H9 (cell line): ENCODE measurements at regions not wholly inside any gene's neighbourhood (a gene's known extent, or its start where the extent isn't known, plus 50 kb on each side); places are given as distances from the start of the nearest gene placed in this dataset.

Source experiments
- DNase-seq: peaks from one replicate; pipeline ENCODE4 v3.0.0-alpha.2; 2017
- H2AFZ ChIP-seq: one replicate; pipeline ENCODE4 v1.6.1; 2013; ENCODE audit warnings: mild to moderate bottlenecking, low read length, control low read depth, moderate library complexity
- H2AK5ac ChIP-seq: 2 replicates; pipeline ENCODE4 v1.6.1; 2013; ENCODE audit warnings: low read length, control low read depth, mixed read lengths; ENCODE audit not compliant: insufficient read length
- H2BK120ac ChIP-seq: one replicate; pipeline ENCODE4 v1.6.1; 2013; ENCODE audit warnings: low read depth, mild to moderate bottlenecking, low read length, control low read depth, inconsistent platforms; ENCODE audit not compliant: poor library complexity, severe bottlenecking
- H2BK12ac ChIP-seq: 2 replicates; pipeline ENCODE4 v1.6.1; 2013; ENCODE audit warnings: low read length, control low read depth, mixed read lengths, low read depth; ENCODE audit not compliant: insufficient read length
- H2BK15ac ChIP-seq: 2 replicates; pipeline ENCODE4 v1.6.1; 2013; ENCODE audit warnings: low read depth, low read length, control low read depth
- H2BK20ac ChIP-seq: one replicate; pipeline ENCODE4 v1.6.1; 2013; ENCODE audit warnings: low read depth, mild to moderate bottlenecking, low read length, control low read depth, inconsistent platforms; ENCODE audit not compliant: poor library complexity, severe bottlenecking
- H2BK5ac ChIP-seq: 2 replicates; pipeline ENCODE4 v1.6.1; 2013; ENCODE audit warnings: low read length, control low read depth, mixed read lengths; ENCODE audit not compliant: insufficient read length
- H3K14ac ChIP-seq: 2 replicates; pipeline ENCODE4 v1.6.1; 2013; ENCODE audit warnings: low read length, control low read depth; ENCODE audit not compliant: insufficient read depth
- H3K18ac ChIP-seq: 2 replicates; pipeline ENCODE4 v1.6.1; 2013; ENCODE audit warnings: low read depth, mild to moderate bottlenecking, mixed read lengths, low read length, control low read depth; ENCODE audit not compliant: insufficient read length
- H3K23ac ChIP-seq: 2 replicates; pipeline ENCODE4 v1.6.1; 2013; ENCODE audit warnings: low read length, control low read depth, mixed read lengths, low read depth; ENCODE audit not compliant: insufficient read length
- H3K23me2 ChIP-seq: 2 replicates; pipeline ENCODE4 v1.6.1; 2013; ENCODE audit warnings: low read depth, mild to moderate bottlenecking, mixed read lengths, low read length, control low read depth; ENCODE audit not compliant: insufficient read length, poor library complexity, severe bottlenecking
- H3K27ac ChIP-seq: 2 replicates; pipeline ENCODE4 v1.5.1; 2013; ENCODE audit warnings: low read length, control low read depth, mixed read lengths, low read depth; ENCODE audit not compliant: insufficient read length
- H3K27me3 ChIP-seq: 2 replicates; pipeline ENCODE4 v1.6.1; 2013; ENCODE audit warnings: low read length, control low read depth, inconsistent platforms; ENCODE audit not compliant: insufficient read depth
- H3K4ac ChIP-seq: 2 replicates; pipeline ENCODE4 v1.6.1; 2013; ENCODE audit warnings: low read depth, mild to moderate bottlenecking, control low read depth, inconsistent platforms, low read length, moderate library complexity
- H3K4me1 ChIP-seq: 2 replicates; pipeline ENCODE4 v1.6.1; 2013; ENCODE audit warnings: low read length, control low read depth, inconsistent platforms; ENCODE audit not compliant: insufficient read depth
- H3K4me2 ChIP-seq: 2 replicates; pipeline ENCODE4 v1.6.1; 2013; ENCODE audit warnings: low read length, control low read depth, mixed read lengths; ENCODE audit not compliant: insufficient read length, insufficient read depth
- H3K56ac ChIP-seq: 2 replicates; pipeline ENCODE4 v1.6.1; 2013; ENCODE audit warnings: low read depth, mild to moderate bottlenecking, mixed read lengths, low read length, control low read depth; ENCODE audit not compliant: insufficient read length
- H3K79me1 ChIP-seq: 2 replicates; pipeline ENCODE4 v1.6.1; 2013; ENCODE audit warnings: low read depth, mild to moderate bottlenecking, moderate library complexity, low read length, control low read depth, inconsistent platforms; ENCODE audit not compliant: insufficient read depth, poor library complexity, severe bottlenecking
- H3K79me2 ChIP-seq: 2 replicates; pipeline ENCODE4 v1.6.1; 2013; ENCODE audit warnings: low read length, control low read depth, inconsistent platforms; ENCODE audit not compliant: insufficient read depth
- H3K9ac ChIP-seq: 2 replicates; pipeline ENCODE4 v1.6.1; 2013; ENCODE audit warnings: low read length, control low read depth, mixed read lengths; ENCODE audit not compliant: insufficient read length; ENCODE audit errors: extremely low read depth
- H3K9me3 ChIP-seq: one replicate; pipeline ENCODE4 v1.6.1; 2013; ENCODE audit warnings: low read depth, low read length, inconsistent platforms; ENCODE audit not compliant: control insufficient read depth
- H3T11ph ChIP-seq: one replicate; pipeline ENCODE4 v1.6.1; 2013; ENCODE audit warnings: mild to moderate bottlenecking, low read length, control low read depth, inconsistent platforms
- H4K20me1 ChIP-seq: one replicate; pipeline ENCODE4 v1.6.1; 2013; ENCODE audit not compliant: control insufficient read depth, insufficient read length, insufficient read depth
- H4K5ac ChIP-seq: 2 replicates; pipeline ENCODE4 v1.6.1; 2013; ENCODE audit warnings: low read depth, mild to moderate bottlenecking, mixed read lengths, low read length, control low read depth; ENCODE audit not compliant: insufficient read length
- H4K8ac ChIP-seq: replicated peaks from 2 replicates; pipeline ENCODE4 v1.6.1; 2013; ENCODE audit warnings: low read length, control low read depth, mixed read lengths, low read depth; ENCODE audit not compliant: insufficient read length
- H4K91ac ChIP-seq: 2 replicates; pipeline ENCODE4 v1.6.1; 2013; ENCODE audit warnings: low read depth, mild to moderate bottlenecking, moderate library complexity, mixed read lengths, low read length, control low read depth; ENCODE audit not compliant: insufficient read length
- H3K27ac Mint-ChIP-seq, 3 experiments: 2 replicates in 2 of 3; 3 replicates in 1 of 3; pipeline ENCODE4 v1.8.0; 2020 to 2021; ENCODE audit warnings: mixed read lengths in 3 of 3, mild to moderate bottlenecking in 1 of 3, moderate library complexity in 1 of 3
- H3K27me3 Mint-ChIP-seq: 2 replicates; pipeline ENCODE4 v1.8.0; 2021; ENCODE audit warnings: low read depth, mild to moderate bottlenecking, moderate library complexity, mixed read lengths
- H3K36me3 Mint-ChIP-seq, 3 experiments: 2 replicates in 2 of 3; 3 replicates in 1 of 3; pipeline ENCODE4 v1.8.0; 2020 to 2021; ENCODE audit warnings: low read depth in 3 of 3, mixed read lengths in 3 of 3; ENCODE audit not compliant: insufficient read depth in 1 of 3
- H3K4me1 Mint-ChIP-seq, 2 experiments: 2 replicates each; pipeline ENCODE4 v1.8.0; 2020; ENCODE audit warnings: mixed read lengths in 2 of 2
- H3K4me3 Mint-ChIP-seq, 2 experiments: 2 replicates in 1 of 2; 3 replicates in 1 of 2; pipeline ENCODE4 v1.8.0; 2020 to 2021; ENCODE audit warnings: mild to moderate bottlenecking in 2 of 2, mixed read lengths in 2 of 2, moderate library complexity in 1 of 2
- H3K9me3 Mint-ChIP-seq, 2 experiments: 2 replicates in 1 of 2; 3 replicates in 1 of 2; pipeline ENCODE4 v1.8.0; 2020; ENCODE audit warnings: mild to moderate bottlenecking in 2 of 2, mixed read lengths in 2 of 2, moderate library complexity in 1 of 2
- CTCF ChIP-seq: fragments of 200-600 bp; sonication (generic); conservative IDR thresholded peaks from 3 replicates; pipeline ENCODE4 v1.8.0; 2021; ENCODE audit warnings: antibody characterized with exemption, mild to moderate bottlenecking
- WGBS: extraction: QIAGEN DNeasy Blood & Tissue Kit; methylation state at CpG from one replicate; pipeline ENCODE4 v1.1.7; 2013; ENCODE audit warnings: missing lambda C conversion rate, low lambda C conversion rate, mixed read lengths; ENCODE audit not compliant: insufficient read length; ENCODE audit errors: extremely low coverage; 5-methylcytosine and 5-hydroxymethylcytosine counted together

GRCh38 chr3:159655202-159655601 is 333.4 kb upstream of the IL12A start:
- Histone ChIP-seq H3K56ac (no peak overlapping the region), H3K79me2 (no peaks in the 10 kb centered on the region), H4K8ac (no peak overlapping the region), H3K18ac (no peak overlapping the region), H4K20me1 (no peaks in the 10 kb centered on the region), H3K79me1 (no peaks in the 10 kb centered on the region), H3K9ac (no peak overlapping the region), H3K23ac (no peak overlapping the region), H2BK12ac (no peak overlapping the region), H2BK120ac (no peak overlapping the region), H3T11ph (no peak overlapping the region), H4K91ac (no peak overlapping the region), H4K5ac (no peak overlapping the region), H2BK15ac (no peak overlapping the region), H2BK5ac (no peak overlapping the region), H3K4ac (no peak overlapping the region), H3K27ac (no peak overlapping the region), H2AK5ac (no peak overlapping the region), H3K23me2 (no peaks in the 10 kb centered on the region), H3K9me3 (no peaks in the 10 kb centered on the region), H3K14ac (no peak overlapping the region), H2BK20ac (no peak overlapping the region), H3K4me2 (no peak overlapping the region), H2AFZ (no peak overlapping the region), H3K4me1 (no peaks in the 10 kb centered on the region), H3K27me3 (no peaks in the 10 kb centered on the region)
- no peaks in the 10 kb centered on the region for H3K4me1 Mint-ChIP-seq
- H3K9me3 Mint-ChIP-seq, result no peaks in the 10 kb centered on the region
- H3K27me3 Mint-ChIP-seq, result peaks cover 2% of the 10 kb centered on the region; the same call in 1 of the 2 replicates
- no peak overlapping the region for H3K4me3 Mint-ChIP-seq
- no CpG with 5 or more reads among the region's 2 CpGs for WGBS
- TF ChIP-seq CTCF, result no peak
- H3K36me3 Mint-ChIP-seq, result no peaks in the 10 kb centered on the region; a peak in 1 of 7 replicates
- no peak for DNase-seq
- no peak overlapping the region for H3K27ac Mint-ChIP-seq
